ENCODE measurements at regions not wholly inside any gene's neighbourhood (a gene's known extent, or its start where the extent isn't known, plus 50 kb on each side); places are given as distances from the start of the nearest gene placed in this dataset.

- POLR2A ChIA-PET, result no interaction called here
- Histone ChIP-seq H3K79me2 (ENCODE audit: control insufficient read depth, insufficient read depth, low read length) (no peaks in the 10 kb centered on the region), H3K9ac (replicated peaks; ENCODE audit: extremely low read depth, insufficient read depth, low read length) (no peak overlapping the region), H3K9me3 (replicated peaks; ENCODE audit: control insufficient read depth, insufficient read depth, low read length) (peaks cover 3% of the 10 kb centered on the region), H2AFZ (ENCODE audit: low read depth, low read length) (no peak overlapping the region), H3K4me1 (ENCODE audit: control insufficient read depth, extremely low read depth, insufficient read depth, low read length) (no peaks in the 10 kb centered on the region), H3K27me3 (ENCODE audit: control insufficient read depth in 2 of 2, insufficient read depth in 2 of 2, low read length in 2 of 2) (no peaks in the 10 kb centered on the region), H3K36me3 (ENCODE audit: control insufficient read depth in 2 of 2, extremely low read depth in 1 of 2, insufficient read depth in 2 of 2, low read length in 2 of 2) (no peaks in the 10 kb centered on the region), H3K4me2 (ENCODE audit: insufficient read depth, low read length) (no peak overlapping the region), H3K9me1 (replicated peaks; ENCODE audit: control insufficient read depth, extremely low read depth, insufficient read depth, low read length) (no peaks in the 10 kb centered on the region), H4K20me1 (replicated peaks; ENCODE audit: control insufficient read depth, extremely low read depth, insufficient read depth, low read length) (no peaks in the 10 kb centered on the region), H3K27ac (ENCODE audit: insufficient read depth, low read depth, low read length) (no peak overlapping the region), H3K4me3 (replicated peaks in 1 of 3; ENCODE audit: insufficient read depth in 1 of 3, low read depth in 1 of 3, low read length in 3 of 3) (no peak overlapping the region)
- intact Hi-C loops (cut with micrococcal nuclease), result no loop called here
- dilution Hi-C loops (cut with MboI; ENCODE audit: extremely low pct_ligation_motif_present, low sequenced_read_pairs), result no loop called here
- no peak for FAIRE-seq
- TF ChIP-seq JUN (IDR thresholded peaks at IDR 0.05; ENCODE audit: borderline replicate concordance, insufficient read depth, insufficient read length, low read depth) (no peak), POLR2AphosphoS5 (IDR thresholded peaks at IDR 0.05; ENCODE audit: insufficient read depth, low read depth, low read length) (no peak), FOS (IDR thresholded peaks at IDR 0.05; ENCODE audit: borderline replicate concordance, insufficient read depth, low read length) (no peak), EZH2 (IDR thresholded peaks at IDR 0.05; ENCODE audit: borderline replicate concordance, low read depth, low read length, severe bottlenecking) (no peak), GATA2 (IDR thresholded peaks at IDR 0.05; ENCODE audit: insufficient read depth, insufficient read length, low read depth, low read length) (no peak), CTCF (IDR thresholded peaks at IDR 0.05; ENCODE audit: extremely low read depth in 1 of 2, insufficient read depth in 1 of 2, low read depth in 1 of 2, low read length in 2 of 2) (no peak), MYC (IDR thresholded peaks at IDR 0.05; ENCODE audit: low read depth, low read length) (no peak), POLR2A (IDR thresholded peaks at IDR 0.05; ENCODE audit: low read depth, low read length) (no peak)
- TF ChIP-seq, protein P1, sequence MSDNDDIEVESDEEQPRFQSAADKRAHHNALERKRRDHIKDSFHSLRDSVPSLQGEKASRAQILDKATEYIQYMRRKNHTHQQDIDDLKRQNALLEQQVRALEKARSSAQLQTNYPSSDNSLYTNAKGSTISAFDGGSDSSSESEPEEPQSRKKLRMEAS (IDR thresholded peaks at IDR 0.05; ENCODE audit: insufficient read depth, insufficient read length), result no peak
- DNase-seq (ENCODE audit: low read depth, low spot score), result no peak
- BruUV-seq (replicated peaks), result no TSS peak
- CTCF ChIA-PET, result no interaction called here
Measured at GRCh38 chr16:6381896-6382295, 950.7 kb upstream of the RBFOX1 start.
